ENCODE measurements at regions not wholly inside any gene's neighbourhood (a gene's known extent, or its start where the extent isn't known, plus 50 kb on each side); places are given as distances from the start of the nearest gene placed in this dataset.

DNA sequence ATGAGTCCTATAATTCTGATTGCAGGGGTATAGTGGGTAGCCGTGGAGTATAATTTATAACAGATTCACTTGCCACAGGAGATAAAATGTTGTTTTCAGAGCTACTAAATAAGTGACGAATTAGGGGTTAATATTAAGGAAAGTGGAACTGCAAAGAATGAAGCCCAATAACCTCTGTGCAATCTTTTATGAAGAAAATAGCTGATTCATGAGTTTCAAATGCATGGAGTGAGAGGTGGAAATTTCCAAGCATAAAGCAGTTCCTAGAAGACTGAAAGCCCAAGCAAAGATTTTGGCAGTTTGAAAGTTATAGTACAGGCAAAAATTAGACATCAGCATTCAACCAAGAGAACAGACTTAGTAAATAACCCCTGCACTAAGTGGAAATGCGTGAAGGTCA lies 1782.4 kb upstream of the PCDH10 start:
- Histone ChIP-seq H3K4me1 (no peaks in the 10 kb centered on the region), H3K9me3 (no peaks in the 10 kb centered on the region), H3K36me3 (ENCODE audit: control insufficient read depth, insufficient read depth, low read length) (no peaks in the 10 kb centered on the region), H3K4me3 (ENCODE audit: low read depth, low read length) (no peak overlapping the region), H3K27me3 (replicated peaks; ENCODE audit: control insufficient read depth, insufficient read depth, low read length) (no peaks in the 10 kb centered on the region)
- H3K4me3 Mint-ChIP-seq (ENCODE audit: unreplicated experiment), result no peak overlapping the region
- no peak for DNase-seq
- POLR2A ChIA-PET, result no interaction called here
- intact Hi-C loops (cut with micrococcal nuclease; ENCODE audit: unreplicated experiment), result no loop called here
- H3K9me3 Mint-ChIP-seq (ENCODE audit: unreplicated experiment), result no peaks in the 10 kb centered on the region
- no peaks in the 10 kb centered on the region for H3K27me3 Mint-ChIP-seq (ENCODE audit: insufficient read depth, unreplicated experiment)
- H3K27ac Mint-ChIP-seq (ENCODE audit: unreplicated experiment), result no peak overlapping the region
- CTCF ChIA-PET, result no interaction called here
- TF ChIP-seq, protein P1, sequence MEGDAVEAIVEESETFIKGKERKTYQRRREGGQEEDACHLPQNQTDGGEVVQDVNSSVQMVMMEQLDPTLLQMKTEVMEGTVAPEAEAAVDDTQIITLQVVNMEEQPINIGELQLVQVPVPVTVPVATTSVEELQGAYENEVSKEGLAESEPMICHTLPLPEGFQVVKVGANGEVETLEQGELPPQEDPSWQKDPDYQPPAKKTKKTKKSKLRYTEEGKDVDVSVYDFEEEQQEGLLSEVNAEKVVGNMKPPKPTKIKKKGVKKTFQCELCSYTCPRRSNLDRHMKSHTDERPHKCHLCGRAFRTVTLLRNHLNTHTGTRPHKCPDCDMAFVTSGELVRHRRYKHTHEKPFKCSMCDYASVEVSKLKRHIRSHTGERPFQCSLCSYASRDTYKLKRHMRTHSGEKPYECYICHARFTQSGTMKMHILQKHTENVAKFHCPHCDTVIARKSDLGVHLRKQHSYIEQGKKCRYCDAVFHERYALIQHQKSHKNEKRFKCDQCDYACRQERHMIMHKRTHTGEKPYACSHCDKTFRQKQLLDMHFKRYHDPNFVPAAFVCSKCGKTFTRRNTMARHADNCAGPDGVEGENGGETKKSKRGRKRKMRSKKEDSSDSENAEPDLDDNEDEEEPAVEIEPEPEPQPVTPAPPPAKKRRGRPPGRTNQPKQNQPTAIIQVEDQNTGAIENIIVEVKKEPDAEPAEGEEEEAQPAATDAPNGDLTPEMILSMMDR (IDR thresholded peaks at IDR 0.05; ENCODE audit: insufficient read depth in 1 of 2, low read depth in 1 of 2, low read length in 1 of 2, severe bottlenecking in 1 of 2, unreplicated experiment in 1 of 2), result no peak
- no peaks in the 10 kb centered on the region for H3K36me3 Mint-ChIP-seq (ENCODE audit: insufficient read depth, unreplicated experiment)
- BruUV-seq (replicated peaks), result no TSS peak
- H3K4me1 Mint-ChIP-seq (ENCODE audit: low read depth, unreplicated experiment), result no peaks in the 10 kb centered on the region

DNA sequence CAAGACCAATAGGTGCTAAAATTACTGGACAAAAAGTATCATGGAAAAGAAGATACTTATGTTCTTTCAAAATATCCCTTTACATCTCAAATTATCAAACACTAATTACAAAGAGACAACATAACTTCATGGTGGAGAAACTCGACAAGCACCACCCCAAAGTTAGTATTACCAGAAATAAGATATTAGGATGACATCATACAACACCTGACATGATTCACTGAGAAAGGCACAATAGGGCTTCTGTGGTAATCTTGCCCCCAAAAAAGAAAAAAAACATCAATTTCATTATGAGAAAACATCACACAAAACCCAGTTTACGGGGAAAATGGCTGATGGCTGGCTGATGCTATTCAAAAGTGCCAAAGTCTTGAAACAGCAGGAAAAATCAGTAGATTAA lies 1781.7 kb upstream of the PCDH10 start:
- H3K9me3 ChIP-seq, result no peaks in the 10 kb centered on the region
- TF ChIP-seq, protein P1 (IDR thresholded peaks at IDR 0.05; ENCODE audit: insufficient read depth in 1 of 2, low read depth in 1 of 2, low read length in 1 of 2, severe bottlenecking in 1 of 2, unreplicated experiment in 1 of 2), result no peak

DNA sequence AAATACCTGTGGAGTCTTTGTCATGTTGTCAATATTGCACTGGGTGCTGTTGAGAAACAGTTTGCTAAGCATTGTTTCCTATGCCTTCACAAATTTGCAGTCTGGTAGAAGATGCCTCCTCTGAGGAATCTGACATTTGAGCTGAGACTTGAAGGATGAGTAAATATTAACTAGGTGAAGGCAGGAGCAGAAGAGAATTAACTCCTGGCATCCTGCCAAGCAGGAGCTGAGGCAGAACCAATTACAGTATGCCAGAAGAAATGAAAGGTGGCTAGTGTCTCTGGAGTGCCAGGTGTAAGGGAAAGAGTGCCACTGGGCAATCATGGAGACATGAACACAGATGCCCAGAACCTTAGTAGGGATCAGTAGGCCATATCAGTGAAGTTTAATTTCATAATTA lies 1778.2 kb upstream of the PCDH10 start:
- Mint-ChIP-seq H3K27me3 (ENCODE audit: insufficient read depth, unreplicated experiment) (no peaks in the 10 kb centered on the region), H3K4me3 (ENCODE audit: unreplicated experiment) (no peak overlapping the region), H3K27ac (ENCODE audit: unreplicated experiment) (no peak overlapping the region), H3K4me1 (ENCODE audit: low read depth, unreplicated experiment) (no peaks in the 10 kb centered on the region), H3K9me3 (ENCODE audit: unreplicated experiment) (no peaks in the 10 kb centered on the region), H3K36me3 (ENCODE audit: insufficient read depth, unreplicated experiment) (no peaks in the 10 kb centered on the region)
- no peak for DNase-seq
- ChIA-PET CTCF (no interaction called here), POLR2A (no interaction called here)
- intact Hi-C loops (cut with micrococcal nuclease; ENCODE audit: unreplicated experiment), result no loop called here
- BruUV-seq (replicated peaks), result no TSS peak
- Histone ChIP-seq H3K4me3 (ENCODE audit: low read depth, low read length) (no peak overlapping the region), H3K9me3 (no peaks in the 10 kb centered on the region), H3K36me3 (ENCODE audit: control insufficient read depth, insufficient read depth, low read length) (no peaks in the 10 kb centered on the region), H3K4me1 (no peaks in the 10 kb centered on the region), H3K27me3 (replicated peaks; ENCODE audit: control insufficient read depth, insufficient read depth, low read length) (no peaks in the 10 kb centered on the region)
- TF ChIP-seq, protein P1 (IDR thresholded peaks at IDR 0.05; ENCODE audit: insufficient read depth in 1 of 2, low read depth in 1 of 2, low read length in 1 of 2, severe bottlenecking in 1 of 2, unreplicated experiment in 1 of 2), result no peak

More for the DNA sequence above, 1781.7 kb upstream of the PCDH10 start:
- H3K4me1 Mint-ChIP-seq (ENCODE audit: low read depth, unreplicated experiment), result no peaks in the 10 kb centered on the region
- intact Hi-C loops (cut with micrococcal nuclease; ENCODE audit: unreplicated experiment), result no loop called here
- no peak overlapping the region for H3K27ac Mint-ChIP-seq (ENCODE audit: unreplicated experiment)
- Histone ChIP-seq H3K27me3 (replicated peaks; ENCODE audit: control insufficient read depth, insufficient read depth, low read length) (no peaks in the 10 kb centered on the region), H3K4me1 (no peaks in the 10 kb centered on the region), H3K4me3 (ENCODE audit: low read depth, low read length) (no peak overlapping the region), H3K36me3 (ENCODE audit: control insufficient read depth, insufficient read depth, low read length) (no peaks in the 10 kb centered on the region)
- CTCF ChIA-PET, result no interaction called here
- POLR2A ChIA-PET, result no interaction called here
- no peaks in the 10 kb centered on the region for H3K36me3 Mint-ChIP-seq (ENCODE audit: insufficient read depth, unreplicated experiment)
- no TSS peak for BruUV-seq (replicated peaks)
- H3K4me3 Mint-ChIP-seq (ENCODE audit: unreplicated experiment), result no peak overlapping the region
- no peaks in the 10 kb centered on the region for H3K27me3 Mint-ChIP-seq (ENCODE audit: insufficient read depth, unreplicated experiment)
- no peak for DNase-seq
- no peaks in the 10 kb centered on the region for H3K9me3 Mint-ChIP-seq (ENCODE audit: unreplicated experiment)

All from Caco-2 (cell line).